Osteocyte (in vitro differentiated cells): ENCODE measurements at regions not wholly inside any gene's neighbourhood (a gene's known extent, or its start where the extent isn't known, plus 50 kb on each side); places are given as distances from the start of the nearest gene placed in this dataset.

Source experiments
- DNase-seq: peaks from one replicate; pipeline ENCODE4 v3.0.0; 2021; ENCODE audit warnings: mixed read lengths; ENCODE audit not compliant: unreplicated experiment; ENCODE audit errors: extremely low spot score
- H3K27ac Mint-ChIP-seq: one replicate; pipeline ENCODE4 v1.8.0; 2021; ENCODE audit warnings: mild to moderate bottlenecking, mixed read lengths; ENCODE audit not compliant: unreplicated experiment
- H3K27me3 Mint-ChIP-seq: one replicate; pipeline ENCODE4 v1.8.0; 2021; ENCODE audit warnings: mixed read lengths; ENCODE audit not compliant: unreplicated experiment
- H3K36me3 Mint-ChIP-seq: one replicate; pipeline ENCODE4 v1.8.0; 2021; ENCODE audit warnings: mixed read lengths; ENCODE audit not compliant: unreplicated experiment
- H3K4me1 Mint-ChIP-seq: one replicate; pipeline ENCODE4 v1.8.0; 2021; ENCODE audit warnings: mixed read lengths; ENCODE audit not compliant: unreplicated experiment
- H3K4me3 Mint-ChIP-seq: one replicate; pipeline ENCODE4 v1.8.0; 2021; ENCODE audit warnings: mild to moderate bottlenecking, moderate library complexity, mixed read lengths; ENCODE audit not compliant: unreplicated experiment
- H3K9me3 Mint-ChIP-seq: one replicate; pipeline ENCODE4 v1.8.0; 2021; ENCODE audit warnings: mixed read lengths; ENCODE audit not compliant: unreplicated experiment
- TF ChIP-seq, protein P1 (sequence below): fragments of 200-600 bp; sonication (generic); IDR thresholded peaks from 2 replicates; pipeline ENCODE4 v1.5.0; 2021; ENCODE audit warnings: antibody characterized with exemption, mild to moderate bottlenecking, moderate library complexity

DNA sequence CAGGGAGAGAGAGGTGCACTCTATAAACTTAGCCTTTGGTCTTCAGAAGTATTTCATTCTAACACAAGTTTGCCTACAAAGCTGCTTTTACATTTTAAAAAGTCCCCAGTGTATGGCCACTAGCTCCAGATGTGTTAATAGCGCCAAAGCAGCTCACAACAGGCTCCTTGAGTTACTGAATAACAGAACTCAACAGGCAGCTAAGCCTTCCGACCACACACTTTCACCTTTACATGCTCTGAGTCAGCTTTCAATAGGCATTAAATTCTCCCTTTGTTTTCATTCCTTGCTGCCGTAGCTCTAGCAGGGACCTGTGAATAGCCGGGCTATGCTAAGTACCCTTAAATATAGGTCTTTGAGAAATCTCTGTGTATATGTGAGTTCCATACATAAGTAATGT is 262.8 kb upstream of the PARD3B start:
- Mint-ChIP-seq H3K4me1 (peaks cover 3% of the 10 kb centered on the region), H3K4me3 (no peak overlapping the region), H3K27me3 (peaks cover 17% of the 10 kb centered on the region), H3K27ac (no peak overlapping the region), H3K9me3 (peaks cover 5% of the 10 kb centered on the region), H3K36me3 (no peaks in the 10 kb centered on the region)
- TF ChIP-seq, protein P1, sequence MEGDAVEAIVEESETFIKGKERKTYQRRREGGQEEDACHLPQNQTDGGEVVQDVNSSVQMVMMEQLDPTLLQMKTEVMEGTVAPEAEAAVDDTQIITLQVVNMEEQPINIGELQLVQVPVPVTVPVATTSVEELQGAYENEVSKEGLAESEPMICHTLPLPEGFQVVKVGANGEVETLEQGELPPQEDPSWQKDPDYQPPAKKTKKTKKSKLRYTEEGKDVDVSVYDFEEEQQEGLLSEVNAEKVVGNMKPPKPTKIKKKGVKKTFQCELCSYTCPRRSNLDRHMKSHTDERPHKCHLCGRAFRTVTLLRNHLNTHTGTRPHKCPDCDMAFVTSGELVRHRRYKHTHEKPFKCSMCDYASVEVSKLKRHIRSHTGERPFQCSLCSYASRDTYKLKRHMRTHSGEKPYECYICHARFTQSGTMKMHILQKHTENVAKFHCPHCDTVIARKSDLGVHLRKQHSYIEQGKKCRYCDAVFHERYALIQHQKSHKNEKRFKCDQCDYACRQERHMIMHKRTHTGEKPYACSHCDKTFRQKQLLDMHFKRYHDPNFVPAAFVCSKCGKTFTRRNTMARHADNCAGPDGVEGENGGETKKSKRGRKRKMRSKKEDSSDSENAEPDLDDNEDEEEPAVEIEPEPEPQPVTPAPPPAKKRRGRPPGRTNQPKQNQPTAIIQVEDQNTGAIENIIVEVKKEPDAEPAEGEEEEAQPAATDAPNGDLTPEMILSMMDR: no peak
- no peak for DNase-seq

DNA sequence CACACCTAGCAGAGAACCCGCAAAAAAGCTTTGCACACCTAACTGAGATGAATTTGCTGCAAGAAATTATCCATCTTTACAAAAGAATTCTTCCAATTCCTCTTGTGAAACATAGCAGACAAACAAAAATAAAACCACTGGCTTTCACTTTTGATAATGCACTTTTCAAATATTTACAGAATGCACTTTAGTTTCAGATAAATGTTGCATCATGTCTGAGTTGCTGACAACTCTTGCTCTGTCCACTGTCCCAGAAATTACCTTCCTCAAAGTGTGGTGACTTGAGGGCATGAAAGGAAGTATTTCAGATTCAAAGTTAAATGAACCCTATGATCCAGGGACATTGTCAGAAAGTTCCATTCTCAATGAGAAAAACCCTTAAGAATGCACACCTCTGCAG is 256.2 kb upstream of the PARD3B start:
- Mint-ChIP-seq H3K27me3 (peaks cover 2% of the 10 kb centered on the region), H3K27ac (no peak overlapping the region), H3K4me3 (no peak overlapping the region), H3K36me3 (no peaks in the 10 kb centered on the region), H3K4me1 (no peaks in the 10 kb centered on the region), H3K9me3 (peaks cover 5% of the 10 kb centered on the region)
- TF ChIP-seq, protein P1: no peak
- DNase-seq: no peak

DNA sequence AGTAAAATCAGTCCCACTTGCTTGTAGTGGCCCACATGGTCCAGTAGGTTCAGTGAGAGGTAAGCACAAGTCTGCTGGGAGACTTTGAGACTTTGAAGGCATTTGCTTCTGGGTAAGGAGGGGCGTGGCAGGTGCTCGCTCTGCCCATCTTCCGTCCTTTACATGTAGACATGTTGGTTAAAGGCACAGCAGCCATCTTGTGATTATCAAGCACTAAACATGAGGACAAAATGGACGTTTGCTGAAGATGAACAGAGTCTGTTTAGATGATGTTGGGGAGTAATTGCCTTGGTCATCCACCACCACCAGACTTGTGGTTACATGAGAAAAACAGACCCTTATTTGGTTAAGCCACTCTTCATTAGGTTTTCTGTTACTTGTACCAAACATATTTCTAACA is 252.8 kb upstream of the PARD3B start:
- Mint-ChIP-seq H3K36me3 (no peaks in the 10 kb centered on the region), H3K9me3 (peaks cover under 1% of the 10 kb centered on the region), H3K4me1 (no peaks in the 10 kb centered on the region), H3K27ac (no peak overlapping the region), H3K4me3 (no peak overlapping the region), H3K27me3 (no peaks in the 10 kb centered on the region)
- no peak for DNase-seq
- TF ChIP-seq, protein P1: no peak

GRCh38 chr2:204293884-204294747 is 251.2 kb upstream of the PARD3B start:
- Mint-ChIP-seq H3K9me3 (no peaks in the 10 kb centered on the region), H3K27me3 (no peaks in the 10 kb centered on the region), H3K36me3 (no peaks in the 10 kb centered on the region), H3K4me3 (no peak overlapping the region), H3K4me1 (no peaks in the 10 kb centered on the region), H3K27ac (no peak overlapping the region)
- TF ChIP-seq, protein P1: no peak
- DNase-seq: no peak

- no peak overlapping the region for H3K27ac Mint-ChIP-seq
- no peaks in the 10 kb centered on the region for H3K9me3 Mint-ChIP-seq
- H3K27me3 Mint-ChIP-seq: no peaks in the 10 kb centered on the region
- no peaks in the 10 kb centered on the region for H3K4me1 Mint-ChIP-seq
- H3K4me3 Mint-ChIP-seq: no peak overlapping the region
- TF ChIP-seq, protein P1: no peak
- no peaks in the 10 kb centered on the region for H3K36me3 Mint-ChIP-seq
- DNase-seq: no peak
Measured at GRCh38 chr2:204298404-204298803, 246.9 kb upstream of the PARD3B start.
